SK-N-SH treated with all-trans-retinoic acid at 6 μM for 48 hours (cell line): ENCODE measurements at regions not wholly inside any gene's neighbourhood (a gene's known extent, or its start where the extent isn't known, plus 50 kb on each side); places are given as distances from the start of the nearest gene placed in this dataset.

Experiments used
- ATAC-seq: fragments of 200-7000 bp; cut with Tn5 transposase; 3 replicates; pipeline ENCODE4 v1.9.1; 2020; ENCODE audit warnings: mild to moderate bottlenecking, moderate library complexity
- ARNTL ChIP-seq: fragments of 450-650 bp; formaldehyde crosslinking; IDR thresholded peaks from 2 replicates; pipeline ENCODE4 v1.5.0; 2020; ENCODE audit warnings: low read depth, mild to moderate bottlenecking, moderate library complexity, borderline replicate concordance
- BACH2 ChIP-seq: fragments of 250-450 bp; sonication (Bioruptor Pico); IDR thresholded peaks from 2 replicates; pipeline ENCODE4 v1.9.0; 2021; ENCODE audit warnings: mild to moderate bottlenecking, borderline replicate concordance
- CSDC2 ChIP-seq: fragments of 250-450 bp; sonication (Bioruptor Pico); IDR thresholded peaks from 2 replicates; pipeline ENCODE4 v1.5.0; 2020; ENCODE audit warnings: mild to moderate bottlenecking, moderate library complexity
- ESRRG ChIP-seq: fragments of 250-450 bp; sonication (Bioruptor Pico); IDR thresholded peaks from 2 replicates; pipeline ENCODE4 v1.6.1; 2021; ENCODE audit warnings: mild to moderate bottlenecking
- GLIS3 ChIP-seq: fragments of 250-450 bp; sonication (Bioruptor Pico); IDR thresholded peaks from 2 replicates; pipeline ENCODE4 v1.5.0; 2020; ENCODE audit warnings: mild to moderate bottlenecking, moderate library complexity
- ISL1 ChIP-seq: fragments of 250-450 bp; sonication (Bioruptor Pico); IDR thresholded peaks from 2 replicates; pipeline ENCODE4 v2.1.2; 2022; ENCODE audit warnings: mild to moderate bottlenecking, moderate library complexity
- OSR1 ChIP-seq: fragments of 250-450 bp; sonication (Bioruptor Pico); IDR thresholded peaks from 2 replicates; pipeline ENCODE4 v1.8.0; 2022; ENCODE audit warnings: moderate library complexity, mild to moderate bottlenecking, inconsistent platforms
- PPARA ChIP-seq: fragments of 250-450 bp; sonication (Bioruptor Pico); IDR thresholded peaks from 2 replicates; pipeline ENCODE4 v1.5.0; 2020; ENCODE audit warnings: mild to moderate bottlenecking, borderline replicate concordance
- RARB ChIP-seq: fragments of 250-450 bp; sonication (Bioruptor Pico); IDR thresholded peaks from 2 replicates; pipeline ENCODE4 v1.8.0; 2021; ENCODE audit warnings: mild to moderate bottlenecking, moderate library complexity
- SNAI2 ChIP-seq: fragments of 250-450 bp; sonication (Bioruptor Pico); IDR thresholded peaks from 2 replicates; pipeline ENCODE4 v1.5.0; 2020; ENCODE audit warnings: mild to moderate bottlenecking, moderate library complexity
- TCF4 ChIP-seq: fragments of 250-450 bp; sonication (Bioruptor Pico); IDR thresholded peaks from 2 replicates; pipeline ENCODE4 v1.8.0; 2021; ENCODE audit warnings: mild to moderate bottlenecking, moderate library complexity, borderline replicate concordance
- TOX ChIP-seq: fragments of 250-450 bp; sonication (Bioruptor Pico); IDR thresholded peaks from 2 replicates; pipeline ENCODE4 v1.8.0; 2021; ENCODE audit warnings: mild to moderate bottlenecking, moderate library complexity, borderline replicate concordance
- ZC3H10 ChIP-seq: fragments of 250-450 bp; sonication (Bioruptor Pico); IDR thresholded peaks from 2 replicates; pipeline ENCODE4 v1.5.1; 2021; ENCODE audit warnings: mild to moderate bottlenecking, moderate library complexity
- ZFP3 ChIP-seq: fragments of 250-450 bp; sonication (Bioruptor Pico); IDR thresholded peaks from 2 replicates; pipeline ENCODE4 v1.5.0; 2020; ENCODE audit warnings: mild to moderate bottlenecking, moderate library complexity
- ZFP30 ChIP-seq: fragments of 450-650 bp; formaldehyde crosslinking; IDR thresholded peaks from 2 replicates; pipeline ENCODE4 v1.5.0; 2022; ENCODE audit warnings: mild to moderate bottlenecking, moderate library complexity
- ZNF565 ChIP-seq: fragments of 450-650 bp; formaldehyde crosslinking; conservative IDR thresholded peaks from 2 replicates; pipeline ENCODE4 v1.5.0; 2020; ENCODE audit warnings: low read depth, mild to moderate bottlenecking, moderate library complexity
- ZNF70 ChIP-seq: fragments of 450-650 bp; formaldehyde crosslinking; IDR thresholded peaks from 2 replicates; pipeline ENCODE4 v1.5.0; 2020; ENCODE audit warnings: mild to moderate bottlenecking, moderate library complexity
- ZNF8 ChIP-seq: fragments of 450-650 bp; formaldehyde crosslinking; IDR thresholded peaks from 2 replicates; pipeline ENCODE4 v1.5.0; 2020; ENCODE audit warnings: mild to moderate bottlenecking, moderate library complexity
- TF ChIP-seq, protein P1 (sequence below): fragments of 250-450 bp; sonication (Bioruptor Pico); IDR thresholded peaks from 2 replicates; pipeline ENCODE4 v1.5.1; 2021; ENCODE audit warnings: mild to moderate bottlenecking, moderate library complexity
- TF ChIP-seq, protein P2 (sequence below): fragments of 250-450 bp; sonication (Bioruptor Pico); IDR thresholded peaks from 2 replicates; pipeline ENCODE4 v1.5.1; 2020; ENCODE audit warnings: low read depth, mild to moderate bottlenecking, moderate library complexity
- TF ChIP-seq, protein P3 (sequence below): fragments of 250-450 bp; sonication (Bioruptor Pico); IDR thresholded peaks from 2 replicates; pipeline ENCODE4 v1.8.0; 2020; ENCODE audit warnings: mild to moderate bottlenecking, moderate library complexity, borderline replicate concordance
- TF ChIP-seq, protein P4 (sequence below): fragments of 250-450 bp; sonication (Bioruptor Pico); IDR thresholded peaks from 2 replicates; pipeline ENCODE4 v1.5.0; 2020; ENCODE audit warnings: mild to moderate bottlenecking, moderate library complexity

DNA sequence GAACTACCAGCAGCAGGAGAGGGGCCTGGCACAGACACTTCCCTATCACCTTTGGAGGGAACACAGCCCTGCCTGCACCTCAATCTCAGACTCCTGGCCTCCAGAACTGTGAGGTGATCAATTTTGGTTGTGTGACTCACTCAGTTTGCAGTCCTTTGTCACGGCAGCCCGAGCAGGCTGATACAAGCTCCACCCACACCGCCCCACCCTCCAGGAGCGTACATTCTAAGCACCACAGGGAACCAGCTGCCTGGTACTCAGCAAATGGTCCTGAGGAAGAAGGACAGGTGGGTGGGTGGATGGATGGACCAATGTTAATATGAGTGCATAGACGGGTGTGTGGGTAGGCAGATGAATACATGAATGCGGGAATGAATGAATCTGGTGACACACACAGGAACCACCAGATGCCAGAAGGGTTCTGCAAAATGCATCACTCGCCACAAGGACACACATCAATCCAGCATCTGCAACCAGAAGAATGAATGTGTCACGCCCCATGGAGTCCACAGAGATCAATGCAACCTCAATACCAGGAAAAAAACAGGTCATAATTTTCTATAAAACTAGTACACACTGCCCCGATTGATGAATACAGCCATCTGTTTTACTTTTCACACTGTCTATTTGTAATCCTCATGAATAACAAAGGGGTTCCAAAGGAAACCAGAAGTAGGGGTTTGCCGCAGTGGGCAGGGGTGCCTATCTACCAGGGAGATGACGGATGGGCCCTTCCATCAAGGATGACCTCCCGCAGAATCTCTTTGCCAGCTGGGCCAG, 284.5 kb downstream of the NPHP4 start:
- TF ChIP-seq, protein P1, sequence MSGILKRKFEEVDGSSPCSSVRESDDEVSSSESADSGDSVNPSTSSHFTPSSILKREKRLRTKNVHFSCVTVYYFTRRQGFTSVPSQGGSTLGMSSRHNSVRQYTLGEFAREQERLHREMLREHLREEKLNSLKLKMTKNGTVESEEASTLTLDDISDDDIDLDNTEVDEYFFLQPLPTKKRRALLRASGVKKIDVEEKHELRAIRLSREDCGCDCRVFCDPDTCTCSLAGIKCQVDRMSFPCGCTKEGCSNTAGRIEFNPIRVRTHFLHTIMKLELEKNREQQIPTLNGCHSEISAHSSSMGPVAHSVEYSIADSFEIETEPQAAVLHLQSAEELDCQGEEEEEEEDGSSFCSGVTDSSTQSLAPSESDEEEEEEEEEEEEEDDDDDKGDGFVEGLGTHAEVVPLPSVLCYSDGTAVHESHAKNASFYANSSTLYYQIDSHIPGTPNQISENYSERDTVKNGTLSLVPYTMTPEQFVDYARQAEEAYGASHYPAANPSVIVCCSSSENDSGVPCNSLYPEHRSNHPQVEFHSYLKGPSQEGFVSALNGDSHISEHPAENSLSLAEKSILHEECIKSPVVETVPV (CRISPR knock-in tag), result no peak
- no peak for TF ChIP-seq ZFP30 (CRISPR knock-in tag)
- TF ChIP-seq ZC3H10 (CRISPR knock-in tag), result no peak
- no peak for TF ChIP-seq CSDC2
- no peak for TF ChIP-seq OSR1
- TF ChIP-seq, protein P2, sequence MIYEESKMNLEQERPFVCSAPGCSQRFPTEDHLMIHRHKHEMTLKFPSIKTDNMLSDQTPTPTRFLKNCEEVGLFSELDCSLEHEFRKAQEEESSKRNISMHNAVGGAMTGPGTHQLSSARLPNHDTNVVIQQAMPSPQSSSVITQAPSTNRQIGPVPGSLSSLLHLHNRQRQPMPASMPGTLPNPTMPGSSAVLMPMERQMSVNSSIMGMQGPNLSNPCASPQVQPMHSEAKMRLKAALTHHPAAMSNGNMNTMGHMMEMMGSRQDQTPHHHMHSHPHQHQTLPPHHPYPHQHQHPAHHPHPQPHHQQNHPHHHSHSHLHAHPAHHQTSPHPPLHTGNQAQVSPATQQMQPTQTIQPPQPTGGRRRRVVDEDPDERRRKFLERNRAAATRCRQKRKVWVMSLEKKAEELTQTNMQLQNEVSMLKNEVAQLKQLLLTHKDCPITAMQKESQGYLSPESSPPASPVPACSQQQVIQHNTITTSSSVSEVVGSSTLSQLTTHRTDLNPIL, result no peak
- no peak for TF ChIP-seq ISL1 (CRISPR knock-in tag)
- no peak for TF ChIP-seq ZNF8
- no peak for TF ChIP-seq RARB (CRISPR knock-in tag)
- TF ChIP-seq BACH2 (CRISPR knock-in tag), result no peak
- TF ChIP-seq ZNF565 (CRISPR knock-in tag), result no peak
- no peak for TF ChIP-seq ZFP3 (CRISPR knock-in tag)
- no peak for TF ChIP-seq TCF4
- TF ChIP-seq, protein P3, sequence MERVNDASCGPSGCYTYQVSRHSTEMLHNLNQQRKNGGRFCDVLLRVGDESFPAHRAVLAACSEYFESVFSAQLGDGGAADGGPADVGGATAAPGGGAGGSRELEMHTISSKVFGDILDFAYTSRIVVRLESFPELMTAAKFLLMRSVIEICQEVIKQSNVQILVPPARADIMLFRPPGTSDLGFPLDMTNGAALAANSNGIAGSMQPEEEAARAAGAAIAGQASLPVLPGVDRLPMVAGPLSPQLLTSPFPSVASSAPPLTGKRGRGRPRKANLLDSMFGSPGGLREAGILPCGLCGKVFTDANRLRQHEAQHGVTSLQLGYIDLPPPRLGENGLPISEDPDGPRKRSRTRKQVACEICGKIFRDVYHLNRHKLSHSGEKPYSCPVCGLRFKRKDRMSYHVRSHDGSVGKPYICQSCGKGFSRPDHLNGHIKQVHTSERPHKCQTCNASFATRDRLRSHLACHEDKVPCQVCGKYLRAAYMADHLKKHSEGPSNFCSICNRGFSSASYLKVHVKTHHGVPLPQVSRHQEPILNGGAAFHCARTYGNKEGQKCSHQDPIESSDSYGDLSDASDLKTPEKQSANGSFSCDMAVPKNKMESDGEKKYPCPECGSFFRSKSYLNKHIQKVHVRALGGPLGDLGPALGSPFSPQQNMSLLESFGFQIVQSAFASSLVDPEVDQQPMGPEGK (CRISPR knock-in tag), result no peak
- TF ChIP-seq TOX (CRISPR knock-in tag), result no peak
- TF ChIP-seq ESRRG (CRISPR knock-in tag), result no peak
- no peak for TF ChIP-seq ZNF70 (CRISPR knock-in tag)
- TF ChIP-seq GLIS3, result no peak
- ATAC-seq, result no peak

DNA sequence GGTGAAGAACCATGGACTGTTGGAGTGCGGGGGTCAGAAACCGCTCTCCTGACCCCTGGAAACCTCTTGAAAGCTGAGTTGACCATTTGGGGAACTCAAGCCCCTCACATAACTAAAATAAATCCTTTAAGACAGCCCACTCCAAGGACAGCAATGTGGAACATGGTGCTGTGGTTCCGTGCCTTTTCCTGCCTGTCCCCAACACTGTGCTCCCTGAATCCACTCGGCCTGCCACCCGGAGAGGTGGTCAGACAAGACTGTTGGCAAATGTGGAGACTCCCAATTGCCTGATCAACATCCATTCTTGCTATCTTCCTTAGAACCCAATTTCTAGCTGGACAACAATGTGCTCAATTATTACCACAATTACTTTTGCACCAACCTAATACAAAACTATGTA, 286.0 kb downstream of the NPHP4 start:
- TF ChIP-seq, protein P2, result no peak
- TF ChIP-seq ZNF8, result no peak
- TF ChIP-seq, protein P3 (CRISPR knock-in tag), result no peak
- no peak for TF ChIP-seq ZC3H10 (CRISPR knock-in tag)
- no peak for TF ChIP-seq OSR1
- TF ChIP-seq ZNF565 (CRISPR knock-in tag), result no peak
- TF ChIP-seq ISL1 (CRISPR knock-in tag), result no peak
- TF ChIP-seq, protein P1 (CRISPR knock-in tag), result no peak
- no peak for TF ChIP-seq ZNF70 (CRISPR knock-in tag)
- no peak for TF ChIP-seq GLIS3
- no peak for TF ChIP-seq ZFP3 (CRISPR knock-in tag)
- no peak for TF ChIP-seq ZFP30 (CRISPR knock-in tag)
- TF ChIP-seq, protein P4, sequence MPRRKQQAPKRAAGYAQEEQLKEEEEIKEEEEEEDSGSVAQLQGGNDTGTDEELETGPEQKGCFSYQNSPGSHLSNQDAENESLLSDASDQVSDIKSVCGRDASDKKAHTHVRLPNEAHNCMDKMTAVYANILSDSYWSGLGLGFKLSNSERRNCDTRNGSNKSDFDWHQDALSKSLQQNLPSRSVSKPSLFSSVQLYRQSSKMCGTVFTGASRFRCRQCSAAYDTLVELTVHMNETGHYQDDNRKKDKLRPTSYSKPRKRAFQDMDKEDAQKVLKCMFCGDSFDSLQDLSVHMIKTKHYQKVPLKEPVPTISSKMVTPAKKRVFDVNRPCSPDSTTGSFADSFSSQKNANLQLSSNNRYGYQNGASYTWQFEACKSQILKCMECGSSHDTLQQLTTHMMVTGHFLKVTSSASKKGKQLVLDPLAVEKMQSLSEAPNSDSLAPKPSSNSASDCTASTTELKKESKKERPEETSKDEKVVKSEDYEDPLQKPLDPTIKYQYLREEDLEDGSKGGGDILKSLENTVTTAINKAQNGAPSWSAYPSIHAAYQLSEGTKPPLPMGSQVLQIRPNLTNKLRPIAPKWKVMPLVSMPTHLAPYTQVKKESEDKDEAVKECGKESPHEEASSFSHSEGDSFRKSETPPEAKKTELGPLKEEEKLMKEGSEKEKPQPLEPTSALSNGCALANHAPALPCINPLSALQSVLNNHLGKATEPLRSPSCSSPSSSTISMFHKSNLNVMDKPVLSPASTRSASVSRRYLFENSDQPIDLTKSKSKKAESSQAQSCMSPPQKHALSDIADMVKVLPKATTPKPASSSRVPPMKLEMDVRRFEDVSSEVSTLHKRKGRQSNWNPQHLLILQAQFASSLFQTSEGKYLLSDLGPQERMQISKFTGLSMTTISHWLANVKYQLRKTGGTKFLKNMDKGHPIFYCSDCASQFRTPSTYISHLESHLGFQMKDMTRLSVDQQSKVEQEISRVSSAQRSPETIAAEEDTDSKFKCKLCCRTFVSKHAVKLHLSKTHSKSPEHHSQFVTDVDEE (CRISPR knock-in tag), result no peak
- TF ChIP-seq TCF4, result no peak
- no peak for TF ChIP-seq SNAI2 (CRISPR knock-in tag)
- no peak for TF ChIP-seq PPARA (CRISPR knock-in tag)
- TF ChIP-seq BACH2 (CRISPR knock-in tag), result no peak
- TF ChIP-seq ARNTL (CRISPR knock-in tag), result no peak
- ATAC-seq, result no peak
